H9 (cell line): ENCODE measurements at regions not wholly inside any gene's neighbourhood (a gene's known extent, or its start where the extent isn't known, plus 50 kb on each side); places are given as distances from the start of the nearest gene placed in this dataset.

Experiments
- DNase-seq: peaks from one replicate; pipeline ENCODE4 v3.0.0-alpha.2; 2017
- H2AFZ ChIP-seq: one replicate; pipeline ENCODE4 v1.6.1; 2013; ENCODE audit warnings: mild to moderate bottlenecking, low read length, control low read depth, moderate library complexity
- H2AK5ac ChIP-seq: 2 replicates; pipeline ENCODE4 v1.6.1; 2013; ENCODE audit warnings: low read length, control low read depth, mixed read lengths; ENCODE audit not compliant: insufficient read length
- H2BK120ac ChIP-seq: one replicate; pipeline ENCODE4 v1.6.1; 2013; ENCODE audit warnings: low read depth, mild to moderate bottlenecking, low read length, control low read depth, inconsistent platforms; ENCODE audit not compliant: poor library complexity, severe bottlenecking
- H2BK12ac ChIP-seq: 2 replicates; pipeline ENCODE4 v1.6.1; 2013; ENCODE audit warnings: low read length, control low read depth, mixed read lengths, low read depth; ENCODE audit not compliant: insufficient read length
- H2BK15ac ChIP-seq: 2 replicates; pipeline ENCODE4 v1.6.1; 2013; ENCODE audit warnings: low read depth, low read length, control low read depth
- H2BK20ac ChIP-seq: one replicate; pipeline ENCODE4 v1.6.1; 2013; ENCODE audit warnings: low read depth, mild to moderate bottlenecking, low read length, control low read depth, inconsistent platforms; ENCODE audit not compliant: poor library complexity, severe bottlenecking
- H2BK5ac ChIP-seq: 2 replicates; pipeline ENCODE4 v1.6.1; 2013; ENCODE audit warnings: low read length, control low read depth, mixed read lengths; ENCODE audit not compliant: insufficient read length
- H3K14ac ChIP-seq: 2 replicates; pipeline ENCODE4 v1.6.1; 2013; ENCODE audit warnings: low read length, control low read depth; ENCODE audit not compliant: insufficient read depth
- H3K18ac ChIP-seq: 2 replicates; pipeline ENCODE4 v1.6.1; 2013; ENCODE audit warnings: low read depth, mild to moderate bottlenecking, mixed read lengths, low read length, control low read depth; ENCODE audit not compliant: insufficient read length
- H3K23ac ChIP-seq: 2 replicates; pipeline ENCODE4 v1.6.1; 2013; ENCODE audit warnings: low read length, control low read depth, mixed read lengths, low read depth; ENCODE audit not compliant: insufficient read length
- H3K23me2 ChIP-seq: 2 replicates; pipeline ENCODE4 v1.6.1; 2013; ENCODE audit warnings: low read depth, mild to moderate bottlenecking, mixed read lengths, low read length, control low read depth; ENCODE audit not compliant: insufficient read length, poor library complexity, severe bottlenecking
- H3K27ac ChIP-seq: 2 replicates; pipeline ENCODE4 v1.5.1; 2013; ENCODE audit warnings: low read length, control low read depth, mixed read lengths, low read depth; ENCODE audit not compliant: insufficient read length
- H3K27me3 ChIP-seq: 2 replicates; pipeline ENCODE4 v1.6.1; 2013; ENCODE audit warnings: low read length, control low read depth, inconsistent platforms; ENCODE audit not compliant: insufficient read depth
- H3K4ac ChIP-seq: 2 replicates; pipeline ENCODE4 v1.6.1; 2013; ENCODE audit warnings: low read depth, mild to moderate bottlenecking, control low read depth, inconsistent platforms, low read length, moderate library complexity
- H3K4me1 ChIP-seq: 2 replicates; pipeline ENCODE4 v1.6.1; 2013; ENCODE audit warnings: low read length, control low read depth, inconsistent platforms; ENCODE audit not compliant: insufficient read depth
- H3K4me2 ChIP-seq: 2 replicates; pipeline ENCODE4 v1.6.1; 2013; ENCODE audit warnings: low read length, control low read depth, mixed read lengths; ENCODE audit not compliant: insufficient read length, insufficient read depth
- H3K56ac ChIP-seq: 2 replicates; pipeline ENCODE4 v1.6.1; 2013; ENCODE audit warnings: low read depth, mild to moderate bottlenecking, mixed read lengths, low read length, control low read depth; ENCODE audit not compliant: insufficient read length
- H3K79me1 ChIP-seq: 2 replicates; pipeline ENCODE4 v1.6.1; 2013; ENCODE audit warnings: low read depth, mild to moderate bottlenecking, moderate library complexity, low read length, control low read depth, inconsistent platforms; ENCODE audit not compliant: insufficient read depth, poor library complexity, severe bottlenecking
- H3K79me2 ChIP-seq: 2 replicates; pipeline ENCODE4 v1.6.1; 2013; ENCODE audit warnings: low read length, control low read depth, inconsistent platforms; ENCODE audit not compliant: insufficient read depth
- H3K9ac ChIP-seq: 2 replicates; pipeline ENCODE4 v1.6.1; 2013; ENCODE audit warnings: low read length, control low read depth, mixed read lengths; ENCODE audit not compliant: insufficient read length; ENCODE audit errors: extremely low read depth
- H3K9me3 ChIP-seq: one replicate; pipeline ENCODE4 v1.6.1; 2013; ENCODE audit warnings: low read depth, low read length, inconsistent platforms; ENCODE audit not compliant: control insufficient read depth
- H3T11ph ChIP-seq: one replicate; pipeline ENCODE4 v1.6.1; 2013; ENCODE audit warnings: mild to moderate bottlenecking, low read length, control low read depth, inconsistent platforms
- H4K20me1 ChIP-seq: one replicate; pipeline ENCODE4 v1.6.1; 2013; ENCODE audit not compliant: control insufficient read depth, insufficient read length, insufficient read depth
- H4K5ac ChIP-seq: 2 replicates; pipeline ENCODE4 v1.6.1; 2013; ENCODE audit warnings: low read depth, mild to moderate bottlenecking, mixed read lengths, low read length, control low read depth; ENCODE audit not compliant: insufficient read length
- H4K8ac ChIP-seq: replicated peaks from 2 replicates; pipeline ENCODE4 v1.6.1; 2013; ENCODE audit warnings: low read length, control low read depth, mixed read lengths, low read depth; ENCODE audit not compliant: insufficient read length
- H4K91ac ChIP-seq: 2 replicates; pipeline ENCODE4 v1.6.1; 2013; ENCODE audit warnings: low read depth, mild to moderate bottlenecking, moderate library complexity, mixed read lengths, low read length, control low read depth; ENCODE audit not compliant: insufficient read length
- H3K27ac Mint-ChIP-seq, 3 experiments: 2 replicates in 2 of 3; 3 replicates in 1 of 3; pipeline ENCODE4 v1.8.0; 2020 to 2021; ENCODE audit warnings: mixed read lengths in 3 of 3, mild to moderate bottlenecking in 1 of 3, moderate library complexity in 1 of 3
- H3K27me3 Mint-ChIP-seq: 2 replicates; pipeline ENCODE4 v1.8.0; 2021; ENCODE audit warnings: low read depth, mild to moderate bottlenecking, moderate library complexity, mixed read lengths
- H3K36me3 Mint-ChIP-seq, 3 experiments: 2 replicates in 2 of 3; 3 replicates in 1 of 3; pipeline ENCODE4 v1.8.0; 2020 to 2021; ENCODE audit warnings: low read depth in 3 of 3, mixed read lengths in 3 of 3; ENCODE audit not compliant: insufficient read depth in 1 of 3
- H3K4me1 Mint-ChIP-seq, 2 experiments: 2 replicates each; pipeline ENCODE4 v1.8.0; 2020; ENCODE audit warnings: mixed read lengths in 2 of 2
- H3K4me3 Mint-ChIP-seq, 2 experiments: 2 replicates in 1 of 2; 3 replicates in 1 of 2; pipeline ENCODE4 v1.8.0; 2020 to 2021; ENCODE audit warnings: mild to moderate bottlenecking in 2 of 2, mixed read lengths in 2 of 2, moderate library complexity in 1 of 2
- H3K9me3 Mint-ChIP-seq, 2 experiments: 2 replicates in 1 of 2; 3 replicates in 1 of 2; pipeline ENCODE4 v1.8.0; 2020; ENCODE audit warnings: mild to moderate bottlenecking in 2 of 2, mixed read lengths in 2 of 2, moderate library complexity in 1 of 2
- WGBS: extraction: QIAGEN DNeasy Blood & Tissue Kit; methylation state at CpG from one replicate; pipeline ENCODE4 v1.1.7; 2013; ENCODE audit warnings: missing lambda C conversion rate, low lambda C conversion rate, mixed read lengths; ENCODE audit not compliant: insufficient read length; ENCODE audit errors: extremely low coverage; 5-methylcytosine and 5-hydroxymethylcytosine counted together
- TF ChIP-seq, protein P1 (sequence below): fragments of 200-600 bp; sonication (generic); conservative IDR thresholded peaks from 3 replicates; pipeline ENCODE4 v1.8.0; 2021; ENCODE audit warnings: antibody characterized with exemption, mild to moderate bottlenecking

DNA sequence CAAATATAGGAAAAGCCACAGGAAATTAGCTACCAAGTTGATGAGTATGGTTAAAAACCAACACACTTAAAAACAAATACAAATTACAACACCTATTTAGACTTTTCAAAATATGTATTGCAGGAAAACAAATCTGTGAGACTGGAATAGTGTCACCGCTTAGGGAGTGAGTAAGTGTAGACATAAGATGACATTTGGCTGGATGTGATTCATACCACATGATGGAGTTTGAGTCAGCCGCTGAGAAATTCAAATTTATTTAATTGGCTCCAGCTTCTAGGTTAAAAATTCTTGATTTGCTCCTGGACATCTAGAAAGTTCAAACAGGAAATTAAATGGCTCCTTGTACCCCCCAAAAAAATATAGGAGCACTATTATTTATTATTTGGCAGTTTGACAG is 531.7 kb downstream of the SLITRK1 start:
- TF ChIP-seq, protein P1, sequence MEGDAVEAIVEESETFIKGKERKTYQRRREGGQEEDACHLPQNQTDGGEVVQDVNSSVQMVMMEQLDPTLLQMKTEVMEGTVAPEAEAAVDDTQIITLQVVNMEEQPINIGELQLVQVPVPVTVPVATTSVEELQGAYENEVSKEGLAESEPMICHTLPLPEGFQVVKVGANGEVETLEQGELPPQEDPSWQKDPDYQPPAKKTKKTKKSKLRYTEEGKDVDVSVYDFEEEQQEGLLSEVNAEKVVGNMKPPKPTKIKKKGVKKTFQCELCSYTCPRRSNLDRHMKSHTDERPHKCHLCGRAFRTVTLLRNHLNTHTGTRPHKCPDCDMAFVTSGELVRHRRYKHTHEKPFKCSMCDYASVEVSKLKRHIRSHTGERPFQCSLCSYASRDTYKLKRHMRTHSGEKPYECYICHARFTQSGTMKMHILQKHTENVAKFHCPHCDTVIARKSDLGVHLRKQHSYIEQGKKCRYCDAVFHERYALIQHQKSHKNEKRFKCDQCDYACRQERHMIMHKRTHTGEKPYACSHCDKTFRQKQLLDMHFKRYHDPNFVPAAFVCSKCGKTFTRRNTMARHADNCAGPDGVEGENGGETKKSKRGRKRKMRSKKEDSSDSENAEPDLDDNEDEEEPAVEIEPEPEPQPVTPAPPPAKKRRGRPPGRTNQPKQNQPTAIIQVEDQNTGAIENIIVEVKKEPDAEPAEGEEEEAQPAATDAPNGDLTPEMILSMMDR: no peak
- DNase-seq: no peak
- Histone ChIP-seq H3K27ac (no peak overlapping the region), H3T11ph (no peak overlapping the region), H3K79me2 (no peaks in the 10 kb centered on the region), H4K8ac (no peak overlapping the region), H2BK5ac (no peak overlapping the region), H4K20me1 (no peaks in the 10 kb centered on the region), H2AFZ (no peak overlapping the region), H3K4me2 (no peak overlapping the region), H3K27me3 (no peaks in the 10 kb centered on the region), H3K9me3 (no peaks in the 10 kb centered on the region), H3K23me2 (no peaks in the 10 kb centered on the region), H2BK20ac (no peak overlapping the region), H3K56ac (no peak overlapping the region), H3K14ac (no peak overlapping the region), H4K5ac (no peak overlapping the region), H3K9ac (no peak overlapping the region), H4K91ac (no peak overlapping the region), H2AK5ac (no peak overlapping the region), H3K4me1 (no peaks in the 10 kb centered on the region), H3K23ac (no peak overlapping the region), H2BK12ac (no peak overlapping the region), H3K79me1 (no peaks in the 10 kb centered on the region), H2BK120ac (no peak overlapping the region), H2BK15ac (no peak overlapping the region), H3K18ac (no peak overlapping the region), H3K4ac (no peak overlapping the region)
- Mint-ChIP-seq H3K4me3 (no peak overlapping the region), H3K9me3 (no peaks in the 10 kb centered on the region), H3K27ac (no peak overlapping the region), H3K27me3 (no peaks in the 10 kb centered on the region), H3K4me1 (no peaks in the 10 kb centered on the region), H3K36me3 (no peaks in the 10 kb centered on the region)
- WGBS: no CpG with 5 or more reads among the region's 2 CpGs
